OCI-LY3 (cell line): ENCODE measurements at regions not wholly inside any gene's neighbourhood (a gene's known extent, or its start where the extent isn't known, plus 50 kb on each side); places are given as distances from the start of the nearest gene placed in this dataset.

Source experiments
- H2AFZ ChIP-seq: fragments of 200-600, 300-600 bp; shearing (Covaris generic); 2 replicates; pipeline ENCODE4 v1.6.0; 2014; ENCODE audit warnings: antibody characterized with exemption, low read depth, low read length
- H3K27ac ChIP-seq: fragments of 200-600, 300-600 bp; sonication (generic); 2 replicates; pipeline ENCODE4 v1.5.1; 2014; ENCODE audit warnings: mild to moderate bottlenecking, low read length, moderate library complexity, mixed read lengths
- H3K27me3 ChIP-seq: fragments of 200-600, 300-600 bp; sonication (generic); 2 replicates; pipeline ENCODE4 v1.6.1; 2014; ENCODE audit warnings: low read depth, low read length, mixed read lengths
- H3K36me3 ChIP-seq: fragments of 200-600, 300-600 bp; sonication (generic); replicated peaks from 2 replicates; pipeline ENCODE3; 2014; ENCODE audit warnings: low read depth, low read length, mixed read lengths
- H3K4me1 ChIP-seq: fragments of 300-600, 200-600 bp; sonication (generic); 2 replicates; pipeline ENCODE4 v1.6.1; 2014; ENCODE audit warnings: low read length, mixed read lengths
- H3K4me2 ChIP-seq: fragments of 200-600, 300-600 bp; sonication (generic); 2 replicates; pipeline ENCODE4 v1.6.1; 2014; ENCODE audit warnings: low read length, mixed read lengths
- H3K4me3 ChIP-seq: fragments of 300-600, 200-600 bp; sonication (generic); 2 replicates; pipeline ENCODE4 v1.5.1; 2014; ENCODE audit warnings: antibody characterized with exemption, mild to moderate bottlenecking, low read length, moderate library complexity
- H3K79me2 ChIP-seq: fragments of 300-600, 200-600 bp; shearing (Covaris generic); 2 replicates; pipeline ENCODE4 v1.6.1; 2014; ENCODE audit warnings: mild to moderate bottlenecking, low read length, mixed read lengths
- H3K9ac ChIP-seq: fragments of 300-600, 200-600 bp; shearing (Covaris generic); 2 replicates; pipeline ENCODE4 v1.6.0; 2014; ENCODE audit warnings: mild to moderate bottlenecking, low read length, moderate library complexity
- H3K9me3 ChIP-seq: fragments of 200-600, 300-600 bp; shearing (Covaris generic); 2 replicates; pipeline ENCODE4 v1.6.1; 2014; ENCODE audit warnings: low read length, mixed read lengths; ENCODE audit not compliant: insufficient read depth
- H4K20me1 ChIP-seq: fragments of 200-600, 300-600 bp; sonication (generic); 2 replicates; pipeline ENCODE4 v1.6.1; 2016; ENCODE audit warnings: low read length, mixed read lengths; ENCODE audit not compliant: insufficient read depth
- EZH2phosphoT487 ChIP-seq: fragments of 200-600 bp; shearing (Covaris generic); IDR thresholded peaks from 2 replicates; pipeline ENCODE4 v1.6.1; 2018; ENCODE audit warnings: antibody characterized with exemption, mixed run types, low read depth
- TF ChIP-seq, protein P1 (sequence below): fragments of 200-600, 300-600 bp; sonication (generic); IDR thresholded peaks from 2 replicates; pipeline ENCODE4 v1.5.1; 2014; ENCODE audit warnings: antibody characterized with exemption, low read length, low read depth

DNA sequence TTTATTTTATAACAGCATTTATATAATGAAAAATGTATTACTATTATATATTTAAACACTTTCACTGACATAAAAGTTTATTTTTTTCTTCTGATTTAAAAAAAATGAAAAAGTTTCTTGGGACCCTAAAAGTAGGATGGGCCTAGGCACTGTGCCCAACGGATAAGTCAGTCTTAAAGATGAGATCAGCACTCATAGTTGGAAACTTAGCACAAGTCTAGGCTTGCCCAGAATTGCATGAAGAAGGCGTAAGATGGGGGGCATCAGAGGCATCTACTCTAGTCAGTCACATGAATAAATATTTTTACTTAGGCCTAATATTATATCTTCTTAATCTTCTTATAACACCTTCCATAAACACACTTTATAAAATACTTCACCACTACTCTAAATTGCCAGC is 306.7 kb upstream of the GRID2 start:
- H3K9ac ChIP-seq: no peak overlapping the region
- TF ChIP-seq, protein P1, sequence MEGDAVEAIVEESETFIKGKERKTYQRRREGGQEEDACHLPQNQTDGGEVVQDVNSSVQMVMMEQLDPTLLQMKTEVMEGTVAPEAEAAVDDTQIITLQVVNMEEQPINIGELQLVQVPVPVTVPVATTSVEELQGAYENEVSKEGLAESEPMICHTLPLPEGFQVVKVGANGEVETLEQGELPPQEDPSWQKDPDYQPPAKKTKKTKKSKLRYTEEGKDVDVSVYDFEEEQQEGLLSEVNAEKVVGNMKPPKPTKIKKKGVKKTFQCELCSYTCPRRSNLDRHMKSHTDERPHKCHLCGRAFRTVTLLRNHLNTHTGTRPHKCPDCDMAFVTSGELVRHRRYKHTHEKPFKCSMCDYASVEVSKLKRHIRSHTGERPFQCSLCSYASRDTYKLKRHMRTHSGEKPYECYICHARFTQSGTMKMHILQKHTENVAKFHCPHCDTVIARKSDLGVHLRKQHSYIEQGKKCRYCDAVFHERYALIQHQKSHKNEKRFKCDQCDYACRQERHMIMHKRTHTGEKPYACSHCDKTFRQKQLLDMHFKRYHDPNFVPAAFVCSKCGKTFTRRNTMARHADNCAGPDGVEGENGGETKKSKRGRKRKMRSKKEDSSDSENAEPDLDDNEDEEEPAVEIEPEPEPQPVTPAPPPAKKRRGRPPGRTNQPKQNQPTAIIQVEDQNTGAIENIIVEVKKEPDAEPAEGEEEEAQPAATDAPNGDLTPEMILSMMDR: no peak
- TF ChIP-seq EZH2phosphoT487: no peak
- H3K4me1 ChIP-seq: no peaks in the 10 kb centered on the region
- no peaks in the 10 kb centered on the region for H3K36me3 ChIP-seq
- no peaks in the 10 kb centered on the region for H3K79me2 ChIP-seq
- H3K4me3 ChIP-seq: no peak overlapping the region
- no peak overlapping the region for H2AFZ ChIP-seq
- H3K27ac ChIP-seq: no peak overlapping the region
- H4K20me1 ChIP-seq: no peaks in the 10 kb centered on the region
- no peaks in the 10 kb centered on the region for H3K9me3 ChIP-seq
- no peaks in the 10 kb centered on the region for H3K27me3 ChIP-seq
- no peak overlapping the region for H3K4me2 ChIP-seq

DNA sequence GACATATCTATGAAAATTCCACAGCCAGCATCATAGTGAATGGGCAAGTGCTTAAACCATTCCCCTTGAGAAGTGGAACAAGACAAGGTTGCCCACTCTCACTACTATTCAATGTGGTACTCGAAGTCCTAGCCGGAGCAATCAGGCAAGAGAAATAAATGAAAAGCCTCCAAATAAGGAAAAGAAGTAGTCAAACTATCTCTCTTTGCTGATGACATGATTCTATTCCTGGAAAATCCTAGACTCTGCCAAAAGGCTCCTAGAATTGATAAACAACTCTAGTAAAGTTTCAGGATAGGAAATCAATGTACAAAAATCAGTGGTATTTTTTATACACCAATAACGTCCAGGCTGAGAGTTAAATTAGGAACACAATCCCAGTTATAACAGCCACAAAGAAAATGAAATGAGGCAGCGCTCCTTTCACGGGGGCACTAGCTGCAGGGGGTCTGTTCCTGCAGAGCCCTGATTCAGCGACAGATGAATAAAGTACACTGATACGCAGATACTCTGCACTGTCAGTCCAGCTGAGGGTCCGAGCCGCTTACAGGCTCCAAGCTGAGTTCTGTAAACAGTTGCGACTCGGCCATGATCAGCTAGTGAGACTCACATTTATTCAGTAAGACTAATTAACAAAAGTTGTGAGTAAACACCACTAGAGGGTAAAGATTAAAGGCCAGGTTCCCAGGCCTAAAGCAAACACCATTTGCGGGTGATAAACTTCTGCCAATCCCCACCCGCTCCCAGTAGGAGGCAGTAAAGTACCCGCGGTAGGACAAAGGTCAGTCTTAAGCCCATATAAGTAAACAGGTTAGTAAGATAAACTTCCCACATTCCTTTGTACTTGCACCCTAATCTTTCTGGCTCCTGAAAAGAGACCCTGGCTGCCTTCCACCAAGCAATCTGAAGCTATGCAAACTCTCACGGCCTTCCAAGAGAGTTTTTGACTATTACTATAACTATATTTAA is 290.6 kb upstream of the GRID2 start:
- Histone ChIP-seq H3K4me3 (no peak overlapping the region), H3K9ac (no peak overlapping the region), H3K9me3 (no peaks in the 10 kb centered on the region), H2AFZ (no peak overlapping the region), H4K20me1 (no peaks in the 10 kb centered on the region), H3K4me2 (no peak overlapping the region), H3K27ac (no peak overlapping the region), H3K27me3 (no peaks in the 10 kb centered on the region), H3K36me3 (no peaks in the 10 kb centered on the region), H3K79me2 (no peaks in the 10 kb centered on the region), H3K4me1 (no peaks in the 10 kb centered on the region)
- TF ChIP-seq, protein P1: no peak
- TF ChIP-seq EZH2phosphoT487: no peak

DNA sequence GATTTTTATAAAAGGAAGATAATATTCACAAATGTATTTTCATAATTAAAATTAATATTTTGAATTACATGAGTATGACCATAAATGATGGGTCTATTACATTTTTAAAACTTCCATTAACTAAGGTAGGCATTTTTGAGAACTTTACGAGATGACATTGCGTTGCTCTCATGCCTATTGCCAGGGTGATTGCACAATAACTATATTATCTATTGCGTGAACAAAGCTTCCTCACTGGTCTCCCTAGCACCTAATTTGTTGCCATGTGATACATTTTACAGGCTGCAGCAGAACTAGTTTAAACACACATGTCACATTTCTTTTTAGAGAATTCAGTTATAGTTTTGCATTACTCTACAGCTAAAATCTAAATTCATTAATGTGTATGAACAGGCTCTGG is 289.7 kb upstream of the GRID2 start:
- no peak overlapping the region for H3K4me3 ChIP-seq
- H3K9ac ChIP-seq: no peak overlapping the region
- no peak overlapping the region for H3K27ac ChIP-seq
- TF ChIP-seq EZH2phosphoT487: no peak
- TF ChIP-seq, protein P1: no peak
- H3K4me1 ChIP-seq: no peaks in the 10 kb centered on the region
- H3K36me3 ChIP-seq: no peaks in the 10 kb centered on the region
- H4K20me1 ChIP-seq: no peaks in the 10 kb centered on the region
- no peaks in the 10 kb centered on the region for H3K79me2 ChIP-seq
- H2AFZ ChIP-seq: no peak overlapping the region
- H3K9me3 ChIP-seq: no peaks in the 10 kb centered on the region
- H3K27me3 ChIP-seq: no peaks in the 10 kb centered on the region
- no peak overlapping the region for H3K4me2 ChIP-seq

DNA sequence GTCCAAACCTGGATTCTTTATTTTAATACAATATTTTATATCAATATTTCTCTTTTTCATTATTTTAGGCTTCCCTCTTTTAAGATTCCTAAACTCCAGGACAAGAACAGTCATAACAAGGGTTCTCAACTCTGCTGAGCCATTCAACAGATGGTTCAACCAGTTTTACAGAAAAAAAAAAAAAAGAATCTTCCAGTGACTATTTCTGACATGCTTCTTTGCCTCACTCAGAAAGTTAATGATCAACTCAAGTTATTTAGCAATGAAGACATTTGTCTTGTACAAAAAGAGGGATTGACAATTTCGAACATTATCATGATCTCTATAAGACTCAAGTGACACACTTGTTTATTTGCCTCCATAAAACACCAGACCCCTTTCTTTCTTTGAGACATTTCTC is 282.6 kb upstream of the GRID2 start:
- Histone ChIP-seq H3K79me2 (no peaks in the 10 kb centered on the region), H3K4me2 (no peak overlapping the region), H3K9me3 (no peaks in the 10 kb centered on the region), H3K36me3 (no peaks in the 10 kb centered on the region), H4K20me1 (no peaks in the 10 kb centered on the region), H3K4me3 (no peak overlapping the region), H2AFZ (no peak overlapping the region), H3K4me1 (no peaks in the 10 kb centered on the region), H3K27me3 (no peaks in the 10 kb centered on the region), H3K9ac (no peak overlapping the region), H3K27ac (no peak overlapping the region)
- TF ChIP-seq, protein P1: no peak
- no peak for TF ChIP-seq EZH2phosphoT487
